Naive thymus-derived CD4-positive, alpha-beta T cell (primary cell): ENCODE measurements at regions not wholly inside any gene's neighbourhood (a gene's known extent, or its start where the extent isn't known, plus 50 kb on each side); places are given as distances from the start of the nearest gene placed in this dataset.

Source experiments
- ATAC-seq: fragments of 150-1000 bp; cut with Tn5 transposase; 2 replicates; pipeline ENCODE4 v1.10.0; 2021; ENCODE audit warnings: mild to moderate bottlenecking, moderate library complexity
- CTCF ChIA-PET: fragments of 350-600 bp; sonication (Branson Sonifier 250); formaldehyde crosslinking; loops from one replicate; lab custom pipeline; 2021; ENCODE audit warnings: antibody characterized with exemption; lab: Charles Lee
- POLR2A ChIA-PET: fragments of 350-600 bp; sonication (Branson Sonifier 250); formaldehyde crosslinking; loops from one replicate; lab custom pipeline; 2021; ENCODE audit warnings: antibody characterized with exemption, inconsistent platforms; lab: Charles Lee
- DNase-seq, 9 donors: peaks; one replicate each; pipeline versions ENCODE4 v3.0.0 to v3.0.0-alpha.2; 2020 to 2022; ENCODE audit warnings: mixed read lengths in 1 of 9
- H3K27ac ChIP-seq: one replicate; pipeline ENCODE4 v1.7.0; 2013; ENCODE audit warnings: mild to moderate bottlenecking, low read depth, low read length, moderate library complexity
- H3K27me3 ChIP-seq, 2 donors: one replicate each; pipeline ENCODE4 v1.7.0; 2013; ENCODE audit warnings: low read length in 2 of 2, mild to moderate bottlenecking in 2 of 2, moderate library complexity in 2 of 2; ENCODE audit not compliant: control insufficient read depth in 2 of 2, insufficient read depth in 2 of 2
- H3K36me3 ChIP-seq, 3 experiments: 1 replicate in 2 of 3; 2 replicates in 1 of 3; pipeline ENCODE4 v1.7.0; 2013; ENCODE audit warnings: low read length in 3 of 3, mild to moderate bottlenecking in 3 of 3, moderate library complexity in 1 of 3; ENCODE audit not compliant: insufficient read depth in 3 of 3, control insufficient read depth in 2 of 3
- H3K4me1 ChIP-seq, 2 donors: one replicate each; pipeline ENCODE4 v1.7.0; 2013; ENCODE audit warnings: low read length in 2 of 2, mild to moderate bottlenecking in 2 of 2, moderate library complexity in 1 of 2; ENCODE audit not compliant: control insufficient read depth in 2 of 2, insufficient read depth in 2 of 2
- H3K4me3 ChIP-seq: 2 replicates; pipeline ENCODE4 v1.7.0; 2013; ENCODE audit warnings: mild to moderate bottlenecking, low read length
- H3K9me3 ChIP-seq, 3 experiments: 1 replicate in 2 of 3; 2 replicates in 1 of 3; pipeline ENCODE4 v1.7.0; 2013; ENCODE audit warnings: low read length in 3 of 3; ENCODE audit not compliant: control insufficient read depth in 2 of 3
- H3K27ac Mint-ChIP-seq, 9 donors: one replicate each; pipeline ENCODE4 v1.8.0; 2020 to 2022; ENCODE audit warnings: mixed read lengths in 9 of 9, mild to moderate bottlenecking in 8 of 9, moderate library complexity in 5 of 9, inconsistent platforms in 2 of 9
- H3K27me3 Mint-ChIP-seq, 5 donors: one replicate each; pipeline ENCODE4 v1.8.0; 2021 to 2022; ENCODE audit warnings: mixed read lengths in 5 of 5, mild to moderate bottlenecking in 1 of 5
- H3K36me3 Mint-ChIP-seq, 5 donors: one replicate each; pipeline ENCODE4 v1.8.0; 2020 to 2022; ENCODE audit warnings: mixed read lengths in 5 of 5, mild to moderate bottlenecking in 3 of 5, inconsistent platforms in 1 of 5
- H3K4me1 Mint-ChIP-seq, 7 donors: one replicate each; pipeline ENCODE4 v1.8.0; 2020 to 2022; ENCODE audit warnings: mixed read lengths in 7 of 7, mild to moderate bottlenecking in 3 of 7, inconsistent platforms in 1 of 7
- H3K4me3 Mint-ChIP-seq, 10 donors: one replicate each; pipeline ENCODE4 v1.8.0; 2020 to 2022; ENCODE audit warnings: mild to moderate bottlenecking in 10 of 10, mixed read lengths in 10 of 10, moderate library complexity in 6 of 10, inconsistent platforms in 2 of 10
- H3K9me3 Mint-ChIP-seq, 11 donors: one replicate each; pipeline ENCODE4 v1.8.0; 2020 to 2022; ENCODE audit warnings: mixed read lengths in 11 of 11, mild to moderate bottlenecking in 4 of 11, inconsistent platforms in 1 of 11, moderate library complexity in 1 of 11
- intact Hi-C, 2 donors: fragments of 100-400 bp; cut with micrococcal nuclease; formaldehyde crosslinking; loops; one replicate each; pipeline ENCODE4 v1.15.1; 2023

DNA sequence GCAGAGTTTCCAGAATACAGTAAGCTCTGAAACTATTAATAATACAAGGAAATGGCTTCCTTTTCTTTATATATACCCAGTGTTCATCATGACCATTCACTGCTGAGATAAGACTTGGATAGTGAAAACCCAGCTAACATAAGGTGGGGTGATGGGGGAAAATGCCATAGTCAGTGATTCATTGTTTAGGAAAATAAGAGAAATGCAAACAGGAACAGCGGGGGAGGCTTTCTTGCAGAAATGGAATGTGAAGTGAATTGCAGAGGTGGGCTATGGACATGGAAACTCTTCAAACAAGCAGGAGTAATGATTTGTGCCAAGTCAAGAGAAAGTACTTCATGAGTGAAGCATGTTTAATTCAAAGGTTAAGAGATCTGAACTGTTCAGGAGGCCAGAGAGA, 519.4 kb downstream of the TDRD15 start:
- Mint-ChIP-seq H3K36me3 (no peaks in the 10 kb centered on the region), H3K9me3 (peaks cover 0 to 23% (median 9%) of the 10 kb centered on the region in 11 donors), H3K4me3 (no peak overlapping the region), H3K4me1 (no peaks in the 10 kb centered on the region), H3K27ac (no peak overlapping the region), H3K27me3 (no peaks in the 10 kb centered on the region)
- Histone ChIP-seq H3K4me3 (no peak overlapping the region), H3K9me3 (no peaks in the 10 kb centered on the region), H3K4me1 (no peaks in the 10 kb centered on the region), H3K27ac (no peak overlapping the region), H3K27me3 (no peaks in the 10 kb centered on the region), H3K36me3 (no peaks in the 10 kb centered on the region)
- POLR2A ChIA-PET = no interaction called here
- intact Hi-C loops = no loop called here
- DNase-seq (no peak), ATAC-seq (no peak)
- CTCF ChIA-PET = no interaction called here

DNA sequence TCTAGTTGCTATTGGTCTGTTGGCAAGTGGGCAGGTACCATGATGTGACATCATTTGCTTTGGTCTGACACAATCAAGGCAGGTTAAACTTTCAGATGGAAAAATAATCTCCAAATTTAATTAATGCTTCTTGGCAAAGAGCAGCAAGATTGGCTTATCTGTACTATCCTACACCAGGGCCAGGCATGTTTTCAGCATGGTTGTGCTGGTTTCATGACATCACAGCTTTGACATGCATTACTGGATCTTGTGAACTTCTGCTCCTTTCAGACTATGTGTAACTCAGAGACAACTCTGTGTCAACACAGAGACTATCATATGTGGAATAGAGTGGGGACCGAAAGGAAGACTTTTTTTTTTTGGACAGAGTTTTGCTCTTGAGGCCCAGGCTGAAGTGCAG, 520.5 kb downstream of the TDRD15 start:
- Mint-ChIP-seq H3K4me1 (no peaks in the 10 kb centered on the region), H3K27me3 (no peaks in the 10 kb centered on the region), H3K9me3 (peaks cover 0 to 25% (median 11%) of the 10 kb centered on the region in 11 donors), H3K36me3 (no peaks in the 10 kb centered on the region), H3K27ac (no peak overlapping the region), H3K4me3 (no peak overlapping the region)
- no peak overlapping the region for H3K4me3 ChIP-seq
- ATAC-seq = no peak
- POLR2A ChIA-PET = no interaction called here
- H3K36me3 ChIP-seq = no peaks in the 10 kb centered on the region
- no peaks in the 10 kb centered on the region for H3K4me1 ChIP-seq
- intact Hi-C loops = no loop called here
- no peaks in the 10 kb centered on the region for H3K27me3 ChIP-seq
- no peak overlapping the region for H3K27ac ChIP-seq
- DNase-seq = no peak
- CTCF ChIA-PET = no interaction called here
- no peaks in the 10 kb centered on the region for H3K9me3 ChIP-seq

GRCh38 chr2:21646345-21646744, 522.6 kb downstream of the TDRD15 start:
- Histone ChIP-seq H3K9me3 (no peaks in the 10 kb centered on the region), H3K27me3 (no peaks in the 10 kb centered on the region), H3K36me3 (no peaks in the 10 kb centered on the region), H3K4me1 (no peaks in the 10 kb centered on the region), H3K27ac (no peak overlapping the region), H3K4me3 (no peak overlapping the region)
- H3K27ac Mint-ChIP-seq = no peak overlapping the region
- no peaks in the 10 kb centered on the region for H3K27me3 Mint-ChIP-seq
- no peak overlapping the region for H3K4me3 Mint-ChIP-seq
- CTCF ChIA-PET = no interaction called here
- ATAC-seq (no peak), DNase-seq (no peak)
- intact Hi-C loops = no loop called here
- POLR2A ChIA-PET = no interaction called here
- H3K9me3 Mint-ChIP-seq = peaks cover 0 to 21% (median 9%) of the 10 kb centered on the region in 11 donors
- no peaks in the 10 kb centered on the region for H3K36me3 Mint-ChIP-seq
- no peaks in the 10 kb centered on the region for H3K4me1 Mint-ChIP-seq

DNA sequence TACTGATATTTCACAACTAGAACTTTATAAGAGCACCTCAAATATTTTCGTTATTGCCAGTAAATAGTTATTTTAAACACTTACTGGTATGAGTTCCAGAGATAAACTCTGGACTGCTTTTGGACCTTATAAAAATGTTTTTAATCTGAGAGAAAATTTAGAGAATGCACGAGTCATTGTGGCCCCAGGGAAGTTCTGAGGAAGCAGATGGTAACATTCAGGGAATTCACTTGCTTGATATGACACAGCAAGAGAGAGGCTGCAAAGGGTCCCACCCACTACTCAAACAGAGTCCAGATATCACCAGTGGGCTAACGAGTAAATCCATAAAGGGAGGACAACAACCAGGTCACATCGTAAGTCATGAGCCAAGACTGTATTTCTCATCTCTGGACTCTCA, 526.8 kb downstream of the TDRD15 start:
- no peaks in the 10 kb centered on the region for H3K4me1 Mint-ChIP-seq
- POLR2A ChIA-PET = no interaction called here
- no peaks in the 10 kb centered on the region for H3K9me3 ChIP-seq
- no peaks in the 10 kb centered on the region for H3K27me3 Mint-ChIP-seq
- peaks cover 0 to 19% (median 7%) of the 10 kb centered on the region in 11 donors for H3K9me3 Mint-ChIP-seq
- H3K36me3 ChIP-seq = no peaks in the 10 kb centered on the region
- CTCF ChIA-PET = no interaction called here
- H3K27ac ChIP-seq = no peak overlapping the region
- H3K4me1 ChIP-seq = no peaks in the 10 kb centered on the region
- ATAC-seq (no peak), DNase-seq (no peak)
- H3K27me3 ChIP-seq = no peaks in the 10 kb centered on the region
- no peak overlapping the region for H3K4me3 ChIP-seq
- no peak overlapping the region for H3K4me3 Mint-ChIP-seq
- no peak overlapping the region for H3K27ac Mint-ChIP-seq
- no peaks in the 10 kb centered on the region for H3K36me3 Mint-ChIP-seq
- intact Hi-C loops = no loop called here

- H3K4me3 ChIP-seq = no peak overlapping the region
- POLR2A ChIA-PET = no interaction called here
- intact Hi-C loops = no loop called here
- Mint-ChIP-seq H3K9me3 (peaks cover 0 to 18% (median 4%) of the 10 kb centered on the region in 11 donors), H3K27me3 (no peaks in the 10 kb centered on the region), H3K36me3 (no peaks in the 10 kb centered on the region), H3K4me1 (no peaks in the 10 kb centered on the region), H3K27ac (no peak overlapping the region), H3K4me3 (no peak overlapping the region)
- H3K27me3 ChIP-seq = no peaks in the 10 kb centered on the region
- H3K9me3 ChIP-seq = no peaks in the 10 kb centered on the region
- no peaks in the 10 kb centered on the region for H3K4me1 ChIP-seq
- CTCF ChIA-PET = no interaction called here
- ATAC-seq = no peak
- H3K36me3 ChIP-seq = no peaks in the 10 kb centered on the region
- H3K27ac ChIP-seq = no peak overlapping the region
- DNase-seq = no peak
Measured at GRCh38 chr2:21655136-21655535, 531.4 kb downstream of the TDRD15 start.

DNA sequence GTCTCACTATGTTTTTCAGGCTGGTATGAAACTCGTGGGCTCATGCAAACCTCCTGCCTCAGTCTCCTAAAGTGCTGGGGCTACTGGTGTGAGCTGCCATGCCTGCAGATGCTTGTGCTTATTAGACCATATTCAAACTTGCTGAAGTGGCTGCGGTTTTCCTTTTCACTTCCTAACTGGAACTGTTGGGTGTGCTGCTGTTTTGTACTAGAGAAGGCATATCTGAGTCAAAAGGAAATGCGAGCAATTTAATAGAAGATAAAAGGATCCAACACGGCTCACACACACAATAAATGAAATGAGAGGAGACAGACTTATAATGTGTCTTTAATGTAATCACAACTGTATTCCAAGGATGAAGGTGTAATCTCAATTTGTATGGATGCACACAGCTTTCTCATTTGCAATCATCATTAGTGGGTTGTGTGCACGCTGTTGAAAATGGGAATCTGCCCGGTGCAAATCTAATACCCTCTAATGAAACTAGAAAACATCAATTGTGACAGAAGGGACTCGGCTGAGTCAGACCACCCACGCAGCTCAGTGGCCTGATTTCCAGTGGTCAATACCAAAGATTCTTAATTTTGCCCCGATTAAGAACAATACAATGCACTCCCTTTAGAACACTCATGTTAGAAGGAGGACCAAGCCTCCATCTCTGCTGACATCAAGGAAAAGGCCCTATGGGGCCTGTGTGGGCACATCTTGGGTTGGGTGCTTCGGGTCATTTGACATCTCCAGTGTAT, 532.7 kb downstream of the TDRD15 start:
- no peaks in the 10 kb centered on the region for H3K4me1 ChIP-seq
- no peaks in the 10 kb centered on the region for H3K36me3 ChIP-seq
- H3K4me3 Mint-ChIP-seq = no peak overlapping the region
- no peak overlapping the region for H3K4me3 ChIP-seq
- H3K27ac ChIP-seq = no peak overlapping the region
- H3K9me3 ChIP-seq = no peaks in the 10 kb centered on the region
- DNase-seq (no peak), ATAC-seq (no peak)
- intact Hi-C loops = no loop called here
- peaks cover 0 to 15% (median 4%) of the 10 kb centered on the region in 11 donors for H3K9me3 Mint-ChIP-seq
- POLR2A ChIA-PET = no interaction called here
- no peaks in the 10 kb centered on the region for H3K4me1 Mint-ChIP-seq
- no peak overlapping the region for H3K27ac Mint-ChIP-seq
- H3K36me3 Mint-ChIP-seq = no peaks in the 10 kb centered on the region
- H3K27me3 ChIP-seq = no peaks in the 10 kb centered on the region
- no peaks in the 10 kb centered on the region for H3K27me3 Mint-ChIP-seq
- CTCF ChIA-PET = no interaction called here

- intact Hi-C loops = no loop called here
- H3K9me3 ChIP-seq = no peaks in the 10 kb centered on the region
- no peak overlapping the region for H3K27ac Mint-ChIP-seq
- no peak overlapping the region for H3K4me3 ChIP-seq
- no peaks in the 10 kb centered on the region for H3K27me3 ChIP-seq
- H3K4me3 Mint-ChIP-seq = no peak overlapping the region
- CTCF ChIA-PET = no interaction called here
- DNase-seq = no peak
- H3K4me1 ChIP-seq = no peaks in the 10 kb centered on the region
- POLR2A ChIA-PET = no interaction called here
- H3K27me3 Mint-ChIP-seq = no peaks in the 10 kb centered on the region
- no peaks in the 10 kb centered on the region for H3K4me1 Mint-ChIP-seq
- H3K36me3 Mint-ChIP-seq = no peaks in the 10 kb centered on the region
- ATAC-seq = no peak
- H3K9me3 Mint-ChIP-seq = peaks cover 0 to 15% (median 3%) of the 10 kb centered on the region in 11 donors
- no peak overlapping the region for H3K27ac ChIP-seq
- H3K36me3 ChIP-seq = no peaks in the 10 kb centered on the region
Measured at GRCh38 chr2:21657445-21657844, 533.7 kb downstream of the TDRD15 start.
